DND-41 (cell line): ENCODE measurements at regions not wholly inside any gene's neighbourhood (a gene's known extent, or its start where the extent isn't known, plus 50 kb on each side); places are given as distances from the start of the nearest gene placed in this dataset.

Source experiments
- ATAC-seq: fragments of 200-7000 bp; cut with Tn5 transposase; 3 replicates; pipeline ENCODE4 v1.9.1; 2021; ENCODE audit warnings: low read depth; ENCODE audit not compliant: insufficient read depth
- DNase-seq: peaks from one replicate; pipeline ENCODE4 v3.0.0-alpha.2; 2020
- H2AFZ ChIP-seq: 2 replicates; pipeline ENCODE4 v1.6.0; 2012; ENCODE audit warnings: low read depth, low read length
- H3K27ac ChIP-seq: 2 replicates; pipeline ENCODE4 v1.5.1; 2012; ENCODE audit warnings: low read length, inconsistent platforms
- H3K27me3 ChIP-seq: fragments of 200-600 bp; sonication (generic); 2 replicates; pipeline ENCODE4 v1.6.0; 2012; ENCODE audit warnings: low read length, mild to moderate bottlenecking, inconsistent platforms; ENCODE audit not compliant: insufficient read depth, poor library complexity
- H3K36me3 ChIP-seq: 2 replicates; pipeline ENCODE4 v1.5.1; 2012; ENCODE audit warnings: low read length, inconsistent platforms; ENCODE audit not compliant: insufficient read depth
- H3K4me1 ChIP-seq: 2 replicates; pipeline ENCODE4 v1.5.1; 2012; ENCODE audit warnings: mild to moderate bottlenecking, low read length; ENCODE audit not compliant: insufficient read depth
- H3K4me2 ChIP-seq: 2 replicates; pipeline ENCODE4 v1.6.0; 2012; ENCODE audit warnings: mild to moderate bottlenecking, moderate library complexity, low read length, inconsistent platforms; ENCODE audit not compliant: insufficient read depth
- H3K4me3 ChIP-seq, 2 experiments: fragments of 200-600 bp in 1 of 2; shearing (Covaris generic) in 1 of 2; 2 replicates each; pipeline ENCODE4 v1.5.1; 2012 to 2016; ENCODE audit warnings: inconsistent platforms in 2 of 2, low read length in 2 of 2, mild to moderate bottlenecking in 2 of 2, low read depth in 1 of 2, moderate library complexity in 1 of 2
- H3K79me2 ChIP-seq: 2 replicates; pipeline ENCODE4 v1.6.0; 2012; ENCODE audit warnings: low read length, inconsistent platforms; ENCODE audit not compliant: insufficient read depth
- H3K9ac ChIP-seq: 2 replicates; pipeline ENCODE4 v1.6.0; 2012; ENCODE audit warnings: low read depth, mild to moderate bottlenecking, inconsistent platforms, low read length, moderate library complexity
- H3K9me3 ChIP-seq: 2 replicates; pipeline ENCODE4 v1.5.1; 2012; ENCODE audit warnings: low read length, moderate library complexity, mild to moderate bottlenecking, inconsistent platforms; ENCODE audit not compliant: insufficient read depth, severe bottlenecking
- H4K20me1 ChIP-seq: 2 replicates; pipeline ENCODE4 v1.6.0; 2012; ENCODE audit warnings: low read length; ENCODE audit not compliant: insufficient read depth
- EZH2 ChIP-seq: IDR thresholded peaks from 3 replicates; pipeline ENCODE4 v1.6.1; 2012; ENCODE audit warnings: borderline replicate concordance, low read depth, mild to moderate bottlenecking, moderate library complexity, low read length, inconsistent platforms; ENCODE audit not compliant: severe bottlenecking
- TF ChIP-seq, protein P1 (sequence below): IDR thresholded peaks from 2 replicates; pipeline ENCODE4 v1.5.1; 2012; ENCODE audit warnings: borderline replicate concordance, low read length, moderate library complexity, mild to moderate bottlenecking; ENCODE audit not compliant: poor library complexity, severe bottlenecking; ENCODE audit errors: extremely low read depth

DNA sequence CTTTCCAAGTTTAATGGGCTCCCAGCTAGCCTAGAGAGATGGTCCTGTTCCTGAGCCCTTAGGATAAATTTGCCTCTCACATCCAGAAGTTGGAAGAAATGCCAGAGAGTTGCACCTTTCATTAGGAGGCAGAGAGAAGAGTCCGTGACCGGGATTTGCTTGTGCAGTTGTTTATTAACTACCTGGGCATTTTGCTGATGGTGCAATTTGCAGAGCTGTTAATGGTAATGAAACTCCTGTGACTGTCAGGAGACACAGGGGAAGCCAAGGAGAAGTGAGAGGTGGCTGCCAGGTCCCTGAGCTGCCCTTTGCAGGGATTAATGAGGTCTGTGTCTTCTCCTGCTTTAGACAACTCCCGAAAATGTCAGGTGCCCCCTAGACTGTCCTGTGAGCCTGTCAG lies 69.1 kb upstream of the B3GAT1 start:
- no peaks in the 10 kb centered on the region for H3K4me1 ChIP-seq
- H3K4me3 ChIP-seq: no peak overlapping the region
- H3K27me3 ChIP-seq: peaks cover 11% of the 10 kb centered on the region
- TF ChIP-seq EZH2: no peak
- TF ChIP-seq, protein P1, sequence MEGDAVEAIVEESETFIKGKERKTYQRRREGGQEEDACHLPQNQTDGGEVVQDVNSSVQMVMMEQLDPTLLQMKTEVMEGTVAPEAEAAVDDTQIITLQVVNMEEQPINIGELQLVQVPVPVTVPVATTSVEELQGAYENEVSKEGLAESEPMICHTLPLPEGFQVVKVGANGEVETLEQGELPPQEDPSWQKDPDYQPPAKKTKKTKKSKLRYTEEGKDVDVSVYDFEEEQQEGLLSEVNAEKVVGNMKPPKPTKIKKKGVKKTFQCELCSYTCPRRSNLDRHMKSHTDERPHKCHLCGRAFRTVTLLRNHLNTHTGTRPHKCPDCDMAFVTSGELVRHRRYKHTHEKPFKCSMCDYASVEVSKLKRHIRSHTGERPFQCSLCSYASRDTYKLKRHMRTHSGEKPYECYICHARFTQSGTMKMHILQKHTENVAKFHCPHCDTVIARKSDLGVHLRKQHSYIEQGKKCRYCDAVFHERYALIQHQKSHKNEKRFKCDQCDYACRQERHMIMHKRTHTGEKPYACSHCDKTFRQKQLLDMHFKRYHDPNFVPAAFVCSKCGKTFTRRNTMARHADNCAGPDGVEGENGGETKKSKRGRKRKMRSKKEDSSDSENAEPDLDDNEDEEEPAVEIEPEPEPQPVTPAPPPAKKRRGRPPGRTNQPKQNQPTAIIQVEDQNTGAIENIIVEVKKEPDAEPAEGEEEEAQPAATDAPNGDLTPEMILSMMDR: no peak
- H3K9me3 ChIP-seq: no peaks in the 10 kb centered on the region
- H3K79me2 ChIP-seq: no peaks in the 10 kb centered on the region
- no peak overlapping the region for H2AFZ ChIP-seq
- no peaks in the 10 kb centered on the region for H3K36me3 ChIP-seq
- no peak for DNase-seq
- no peak overlapping the region for H3K9ac ChIP-seq
- H3K4me2 ChIP-seq: no peak overlapping the region
- ATAC-seq: no peak
- H3K27ac ChIP-seq: no peak overlapping the region
- no peaks in the 10 kb centered on the region for H4K20me1 ChIP-seq

DNA sequence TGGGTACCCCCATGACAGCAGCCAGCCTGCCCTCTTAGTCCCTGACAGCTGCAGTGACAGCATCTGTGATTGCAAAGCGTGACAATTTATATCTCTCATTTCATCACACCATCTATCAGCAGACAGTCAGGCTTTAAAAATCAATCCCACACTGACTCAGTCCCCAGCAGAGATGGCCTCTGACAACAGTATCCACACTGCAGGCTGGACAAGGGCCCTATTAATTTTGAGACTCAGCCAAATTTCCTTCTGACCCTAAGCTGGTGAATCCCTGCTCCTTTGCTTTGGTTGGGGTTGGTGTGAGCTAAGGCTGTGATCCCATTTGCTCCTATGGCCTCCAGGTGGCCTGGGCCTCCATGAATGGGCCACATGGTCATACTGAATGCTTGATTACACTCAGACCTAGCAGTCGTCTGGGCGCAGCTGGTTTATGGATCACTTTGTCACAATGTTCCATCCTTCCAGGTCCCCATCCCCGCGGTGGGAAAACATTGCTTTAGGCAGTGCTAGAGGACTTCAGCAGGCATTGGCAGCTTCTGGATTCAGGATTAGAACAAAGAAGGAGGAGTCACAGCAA lies 68.2 kb upstream of the B3GAT1 start:
- Histone ChIP-seq H3K79me2 (no peaks in the 10 kb centered on the region), H3K27me3 (peaks cover 11% of the 10 kb centered on the region), H2AFZ (no peak overlapping the region), H3K9ac (no peak overlapping the region), H3K9me3 (no peaks in the 10 kb centered on the region), H3K27ac (no peak overlapping the region), H4K20me1 (no peaks in the 10 kb centered on the region), H3K4me1 (no peaks in the 10 kb centered on the region), H3K36me3 (no peaks in the 10 kb centered on the region), H3K4me2 (no peak overlapping the region), H3K4me3 (no peak overlapping the region)
- TF ChIP-seq, protein P1: no peak
- no peak for TF ChIP-seq EZH2
- DNase-seq: no peak
- no peak for ATAC-seq

DNA sequence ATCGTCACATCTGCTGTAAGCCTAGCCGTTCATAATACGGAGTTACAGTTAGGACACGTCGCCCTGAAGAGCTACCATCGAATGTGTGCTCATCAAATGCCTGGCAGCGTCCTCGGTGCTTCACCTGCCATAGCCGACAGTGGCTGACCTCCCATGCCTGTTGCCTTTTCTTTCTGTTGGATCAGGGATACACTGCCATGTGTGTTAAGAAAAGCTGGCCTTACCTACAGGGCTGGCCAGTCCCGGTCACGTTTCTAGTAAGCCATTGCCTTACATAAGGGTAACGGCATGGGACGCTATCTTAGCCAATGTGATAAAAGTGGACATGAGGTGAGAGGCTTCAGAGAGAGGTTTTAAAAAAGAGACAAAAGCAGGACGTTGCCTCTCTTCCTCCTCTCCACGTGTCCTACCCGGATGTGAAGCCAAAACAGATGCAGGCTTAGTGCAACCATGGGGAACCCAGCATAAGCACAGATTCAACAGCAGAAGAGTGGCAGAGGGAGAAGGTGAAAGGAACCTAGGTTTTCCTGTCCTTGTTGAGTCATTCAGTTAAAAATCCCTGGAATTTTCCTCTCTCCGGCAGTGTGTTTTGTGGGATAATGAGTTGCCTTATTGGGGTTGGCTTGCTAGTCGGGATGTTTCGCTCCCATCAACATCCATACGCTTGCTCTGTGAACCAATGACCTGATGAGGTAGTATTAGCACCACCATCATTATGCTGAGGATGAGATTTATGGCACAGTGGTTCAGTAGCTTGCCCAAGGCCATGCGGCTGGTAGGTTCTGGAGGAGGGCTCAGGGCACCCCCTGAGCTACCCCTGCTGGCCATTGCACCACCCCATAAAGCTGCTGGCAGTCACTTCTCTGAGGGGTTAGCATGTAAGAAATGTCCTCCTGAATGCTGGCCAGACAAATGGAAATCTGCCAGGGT lies 67.4 kb upstream of the B3GAT1 start:
- no peaks in the 10 kb centered on the region for H4K20me1 ChIP-seq
- no peak for TF ChIP-seq EZH2
- TF ChIP-seq, protein P1: no peak
- H3K4me3 ChIP-seq: no peak overlapping the region
- no peak overlapping the region for H3K27ac ChIP-seq
- no peaks in the 10 kb centered on the region for H3K36me3 ChIP-seq
- H3K4me2 ChIP-seq: no peak overlapping the region
- DNase-seq (no peak), ATAC-seq (no peak)
- no peaks in the 10 kb centered on the region for H3K79me2 ChIP-seq
- no peak overlapping the region for H3K9ac ChIP-seq
- no peaks in the 10 kb centered on the region for H3K4me1 ChIP-seq
- H3K27me3 ChIP-seq: peaks cover 11% of the 10 kb centered on the region
- no peak overlapping the region for H2AFZ ChIP-seq
- H3K9me3 ChIP-seq: no peaks in the 10 kb centered on the region
